Liver (tissue), 8 donors: ENCODE measurements at regions not wholly inside any gene's neighbourhood (a gene's known extent, or its start where the extent isn't known, plus 50 kb on each side); places are given as distances from the start of the nearest gene placed in this dataset.

Experiments
- DNase-seq: peaks from one replicate; pipeline ENCODE4 v3.0.0-alpha.2; 2017; ENCODE audit warnings: low spot score
- H3K27ac ChIP-seq, 2 donors: one replicate each; pipeline ENCODE4 v1.7.0; 2013; ENCODE audit warnings: inconsistent platforms in 2 of 2, low read length in 2 of 2, control low read depth in 1 of 2, low read depth in 1 of 2, mild to moderate bottlenecking in 1 of 2
- H3K27me3 ChIP-seq, 4 donors: one replicate each; pipeline versions ENCODE4 v1.6.1 to v1.7.0; 2013; ENCODE audit warnings: low read length in 3 of 4, inconsistent platforms in 1 of 4, mild to moderate bottlenecking in 1 of 4, moderate library complexity in 1 of 4; ENCODE audit not compliant: control insufficient read depth in 4 of 4, insufficient read depth in 4 of 4
- H3K36me3 ChIP-seq, 4 donors: one replicate each; pipeline versions ENCODE4 v1.6.1 to v1.7.0; 2013; ENCODE audit warnings: low read length in 3 of 4, mild to moderate bottlenecking in 3 of 4, low read depth in 1 of 4, moderate library complexity in 1 of 4; ENCODE audit not compliant: control insufficient read depth in 4 of 4, insufficient read depth in 3 of 4
- H3K4me1 ChIP-seq, 4 donors: one replicate each; pipeline versions ENCODE4 v1.6.1 to v1.7.0; 2013; ENCODE audit warnings: low read length in 3 of 4, mild to moderate bottlenecking in 3 of 4, moderate library complexity in 1 of 4; ENCODE audit not compliant: control insufficient read depth in 4 of 4, insufficient read depth in 4 of 4
- H3K4me3 ChIP-seq, 3 donors: one replicate each; pipeline versions ENCODE4 v1.6.1 to v1.7.0; 2013; ENCODE audit warnings: low read length in 3 of 3, control low read depth in 1 of 3, low read depth in 1 of 3, mild to moderate bottlenecking in 1 of 3
- H3K9ac ChIP-seq, 2 donors: one replicate each; pipeline ENCODE4 v1.7.0; 2013; ENCODE audit warnings: low read length in 2 of 2, mild to moderate bottlenecking in 2 of 2, moderate library complexity in 2 of 2, control low read depth in 1 of 2, low read depth in 1 of 2
- H3K9me3 ChIP-seq, 4 donors: one replicate each; pipeline versions ENCODE4 v1.6.1 to v1.7.0; 2013; ENCODE audit warnings: low read length in 3 of 4; ENCODE audit not compliant: control insufficient read depth in 4 of 4
- ATF3 ChIP-seq: IDR thresholded peaks from 2 replicates; pipeline ENCODE4 v1.6.1; 2016; ENCODE audit warnings: antibody characterized with exemption
- CTCF ChIP-seq: fragments of 150-350 bp; IDR thresholded peaks from 2 replicates; pipeline ENCODE4 v1.5.1; 2017; ENCODE audit warnings: improper control_type of control experiment, low read depth, low read length; ENCODE audit not compliant: missing input control
- EGR1 ChIP-seq, 2 donors: IDR thresholded peaks; 2 replicates each; pipeline ENCODE4 v1.6.1; 2016 to 2018; ENCODE audit warnings: antibody characterized with exemption in 2 of 2, low read depth in 2 of 2
- FOXA1 ChIP-seq: IDR thresholded peaks from 2 replicates; pipeline ENCODE4 v1.6.1; 2016; ENCODE audit warnings: antibody characterized with exemption
- FOXA2 ChIP-seq: IDR thresholded peaks from 2 replicates; pipeline ENCODE4 v1.6.1; 2016; ENCODE audit warnings: antibody characterized with exemption
- GABPA ChIP-seq, 2 donors: IDR thresholded peaks in 1 of 2; conservative IDR thresholded peaks in 1 of 2; 2 replicates each; pipeline ENCODE4 v1.6.1; 2016; ENCODE audit warnings: antibody characterized with exemption in 2 of 2, mild to moderate bottlenecking in 1 of 2, moderate library complexity in 1 of 2
- HNF4A ChIP-seq, 2 donors: conservative IDR thresholded peaks; 2 replicates each; pipeline ENCODE4 v1.6.1; 2016; ENCODE audit warnings: antibody characterized with exemption in 2 of 2, mild to moderate bottlenecking in 2 of 2
- HNF4G ChIP-seq: IDR thresholded peaks from 2 replicates; pipeline ENCODE4 v1.6.1; 2016; ENCODE audit warnings: antibody characterized with exemption
- JUND ChIP-seq, 2 donors: IDR thresholded peaks; 2 replicates each; pipeline ENCODE4 v1.6.1; 2016; ENCODE audit warnings: antibody characterized with exemption in 2 of 2
- MAX ChIP-seq: IDR thresholded peaks from 2 replicates; pipeline ENCODE4 v1.6.1; 2016; ENCODE audit warnings: antibody characterized with exemption
- NR2F2 ChIP-seq: IDR thresholded peaks from 2 replicates; pipeline ENCODE4 v1.6.1; 2016; ENCODE audit warnings: antibody characterized with exemption
- RAD21 ChIP-seq, 2 donors: IDR thresholded peaks; 2 replicates each; pipeline ENCODE4 v1.6.1; 2016; ENCODE audit warnings: antibody characterized with exemption in 2 of 2, mild to moderate bottlenecking in 2 of 2
- RXRA ChIP-seq, 2 donors: IDR thresholded peaks; 2 replicates each; pipeline ENCODE4 v1.6.1; 2017 to 2018; ENCODE audit warnings: antibody characterized with exemption in 2 of 2, mild to moderate bottlenecking in 1 of 2
- SP1 ChIP-seq: IDR thresholded peaks from 2 replicates; pipeline ENCODE4 v1.6.1; 2018; ENCODE audit warnings: antibody characterized with exemption, mild to moderate bottlenecking
- TAF1 ChIP-seq: conservative IDR thresholded peaks from 2 replicates; pipeline ENCODE4 v1.6.1; 2016; ENCODE audit warnings: antibody characterized with exemption, mild to moderate bottlenecking
- YY1 ChIP-seq: IDR thresholded peaks from 2 replicates; pipeline ENCODE4 v1.6.1; 2016; ENCODE audit warnings: antibody characterized with exemption, mild to moderate bottlenecking
- WGBS: extraction: QIAGEN DNeasy Blood & Tissue Kit; methylation state at CpG from one replicate; pipeline ENCODE4 v1.1.7; 2013; 5-methylcytosine and 5-hydroxymethylcytosine counted together
- TF ChIP-seq, protein P1 (sequence below): IDR thresholded peaks from 2 replicates; pipeline ENCODE4 v1.6.1; 2016; ENCODE audit warnings: antibody characterized with exemption
- TF ChIP-seq, protein P2 (sequence below): IDR thresholded peaks from 2 replicates; pipeline ENCODE4 v1.6.1; 2016; ENCODE audit warnings: antibody characterized with exemption, mild to moderate bottlenecking
- donor health status: healthy.
- donor health status: healthy.
- donor health status: healthy.
- donor health status: healthy.
- donor health status: healthy.

- Histone ChIP-seq H3K27me3 (no peaks in the 10 kb centered on the region), H3K36me3 (no peaks in the 10 kb centered on the region), H3K9ac (no peak overlapping the region), H3K9me3 (no peaks in the 10 kb centered on the region), H3K4me3 (no peak overlapping the region), H3K4me1 (peaks cover 0 to 4% (median 0%) of the 10 kb centered on the region in 4 donors), H3K27ac (no peak overlapping the region)
- no peak for DNase-seq
- 69% methylated on average over 2 of the region's 2 CpGs for WGBS
- TF ChIP-seq, protein P1, sequence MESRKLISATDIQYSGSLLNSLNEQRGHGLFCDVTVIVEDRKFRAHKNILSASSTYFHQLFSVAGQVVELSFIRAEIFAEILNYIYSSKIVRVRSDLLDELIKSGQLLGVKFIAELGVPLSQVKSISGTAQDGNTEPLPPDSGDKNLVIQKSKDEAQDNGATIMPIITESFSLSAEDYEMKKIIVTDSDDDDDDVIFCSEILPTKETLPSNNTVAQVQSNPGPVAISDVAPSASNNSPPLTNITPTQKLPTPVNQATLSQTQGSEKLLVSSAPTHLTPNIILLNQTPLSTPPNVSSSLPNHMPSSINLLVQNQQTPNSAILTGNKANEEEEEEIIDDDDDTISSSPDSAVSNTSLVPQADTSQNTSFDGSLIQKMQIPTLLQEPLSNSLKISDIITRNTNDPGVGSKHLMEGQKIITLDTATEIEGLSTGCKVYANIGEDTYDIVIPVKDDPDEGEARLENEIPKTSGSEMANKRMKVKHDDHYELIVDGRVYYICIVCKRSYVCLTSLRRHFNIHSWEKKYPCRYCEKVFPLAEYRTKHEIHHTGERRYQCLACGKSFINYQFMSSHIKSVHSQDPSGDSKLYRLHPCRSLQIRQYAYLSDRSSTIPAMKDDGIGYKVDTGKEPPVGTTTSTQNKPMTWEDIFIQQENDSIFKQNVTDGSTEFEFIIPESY: no peak
- TF ChIP-seq SP1 (no peak), JUND (IDR thresholded peaks at IDR 0.05) (no peak), HNF4A (conservative IDR thresholded peaks at IDR 0.05) (no peak), RAD21 (IDR thresholded peaks at IDR 0.05) (no peak), ATF3 (no peak), TAF1 (no peak), YY1 (no peak), RXRA (IDR thresholded peaks at IDR 0.05) (no peak), GABPA (IDR thresholded peaks at IDR 0.05 in 1 of 2, conservative IDR thresholded peaks at IDR 0.05 in 1 of 2) (no peak), MAX (no peak), NR2F2 (no peak), HNF4G (no peak), FOXA1 (no peak), FOXA2 (no peak), CTCF (no peak), EGR1 (IDR thresholded peaks at IDR 0.05; ENCODE audit: low read depth in 2 of 2) (no peak)
- TF ChIP-seq, protein P2, sequence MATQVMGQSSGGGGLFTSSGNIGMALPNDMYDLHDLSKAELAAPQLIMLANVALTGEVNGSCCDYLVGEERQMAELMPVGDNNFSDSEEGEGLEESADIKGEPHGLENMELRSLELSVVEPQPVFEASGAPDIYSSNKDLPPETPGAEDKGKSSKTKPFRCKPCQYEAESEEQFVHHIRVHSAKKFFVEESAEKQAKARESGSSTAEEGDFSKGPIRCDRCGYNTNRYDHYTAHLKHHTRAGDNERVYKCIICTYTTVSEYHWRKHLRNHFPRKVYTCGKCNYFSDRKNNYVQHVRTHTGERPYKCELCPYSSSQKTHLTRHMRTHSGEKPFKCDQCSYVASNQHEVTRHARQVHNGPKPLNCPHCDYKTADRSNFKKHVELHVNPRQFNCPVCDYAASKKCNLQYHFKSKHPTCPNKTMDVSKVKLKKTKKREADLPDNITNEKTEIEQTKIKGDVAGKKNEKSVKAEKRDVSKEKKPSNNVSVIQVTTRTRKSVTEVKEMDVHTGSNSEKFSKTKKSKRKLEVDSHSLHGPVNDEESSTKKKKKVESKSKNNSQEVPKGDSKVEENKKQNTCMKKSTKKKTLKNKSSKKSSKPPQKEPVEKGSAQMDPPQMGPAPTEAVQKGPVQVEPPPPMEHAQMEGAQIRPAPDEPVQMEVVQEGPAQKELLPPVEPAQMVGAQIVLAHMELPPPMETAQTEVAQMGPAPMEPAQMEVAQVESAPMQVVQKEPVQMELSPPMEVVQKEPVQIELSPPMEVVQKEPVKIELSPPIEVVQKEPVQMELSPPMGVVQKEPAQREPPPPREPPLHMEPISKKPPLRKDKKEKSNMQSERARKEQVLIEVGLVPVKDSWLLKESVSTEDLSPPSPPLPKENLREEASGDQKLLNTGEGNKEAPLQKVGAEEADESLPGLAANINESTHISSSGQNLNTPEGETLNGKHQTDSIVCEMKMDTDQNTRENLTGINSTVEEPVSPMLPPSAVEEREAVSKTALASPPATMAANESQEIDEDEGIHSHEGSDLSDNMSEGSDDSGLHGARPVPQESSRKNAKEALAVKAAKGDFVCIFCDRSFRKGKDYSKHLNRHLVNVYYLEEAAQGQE: no peak
Measured at GRCh38 chr2:58921676-58922075, 680.6 kb upstream of the FANCL start.
